HCT116 (cell line): ENCODE measurements at regions not wholly inside any gene's neighbourhood (a gene's known extent, or its start where the extent isn't known, plus 50 kb on each side); places are given as distances from the start of the nearest gene placed in this dataset.

Source experiments
- ATAC-seq: fragments of 200-7000 bp; cut with Tn5 transposase; 2 replicates; pipeline ENCODE4 v1.9.1; 2020; ENCODE audit warnings: mild to moderate bottlenecking, moderate library complexity
- BruUV-seq: library from RNA; stranded (reverse); fragments of 400-500 nt; replicated peaks from 2 replicates; lab custom pipeline; 2021; lab: Mats Ljungman, UMichigan
- CTCF ChIA-PET: fragments of 300-600 bp; sonication (Branson Sonifier 250); formaldehyde crosslinking; loops from one replicate; lab custom pipeline; 2021; ENCODE audit warnings: antibody characterized with exemption; lab: Charles Lee
- POLR2A ChIA-PET: fragments of 300-600, 350-600 bp; sonication (Branson Sonifier 250); formaldehyde crosslinking; loops from one replicate; lab custom pipeline; 2021; ENCODE audit warnings: antibody characterized with exemption; lab: Charles Lee
- RAD21 ChIA-PET, 2 experiments: fragments of 300-600 bp; sonication (Branson Sonifier 250); formaldehyde crosslinking; loops; one replicate each; lab custom pipeline; 2023; ENCODE audit warnings: low total read pairs in 2 of 2; ENCODE audit not compliant: uncharacterized antibody in 2 of 2, unreplicated experiment in 2 of 2, low non-redundant PET in 1 of 2; lab: Charles Lee
- DNase-seq: peaks from one replicate; pipeline ENCODE4 v3.0.0-alpha.2; 2010; ENCODE audit warnings: low read depth, low spot score
- H2AFZ ChIP-seq: fragments of 200-600 bp; shearing (Covaris generic), sonication (generic); 2 replicates; pipeline ENCODE4 v1.6.1; 2017; ENCODE audit warnings: low read depth, mixed run types, mixed read lengths, antibody characterized with exemption, low read length; ENCODE audit not compliant: poor library complexity, severe bottlenecking
- H3K27ac ChIP-seq: 2 replicates; pipeline ENCODE4 v1.5.1; 2012; ENCODE audit warnings: low read depth, low read length
- H3K27me3 ChIP-seq: fragments of 200-600 bp; sonication (generic); 2 replicates; pipeline ENCODE4 v1.6.1; 2016; ENCODE audit warnings: mixed run types, low read length, mixed read lengths; ENCODE audit not compliant: insufficient read depth
- H3K36me3 ChIP-seq, 2 experiments: fragments of 200-500 bp in 1 of 2; fragments of 200-600 bp in 1 of 2; sonication (Bioruptor generic) in 1 of 2; sonication (generic) in 1 of 2; 2 replicates each; pipeline versions ENCODE4 v1.5.1 to v1.6.1; 2014 to 2016; ENCODE audit warnings: low read length in 2 of 2, inconsistent platforms in 1 of 2, mixed read lengths in 1 of 2, mixed run types in 1 of 2; ENCODE audit not compliant: insufficient read depth in 2 of 2, control insufficient read depth in 1 of 2
- H3K4me1 ChIP-seq, 2 experiments: fragments of 200-600 bp in 1 of 2; sonication (generic) in 1 of 2; 2 replicates each; pipeline versions ENCODE4 v1.5.1 to v1.6.1; 2012 to 2017; ENCODE audit warnings: low read length in 2 of 2, inconsistent platforms in 1 of 2, mild to moderate bottlenecking in 1 of 2, mixed read lengths in 1 of 2, mixed run types in 1 of 2, moderate library complexity in 1 of 2; ENCODE audit not compliant: insufficient read depth in 2 of 2, control insufficient read depth in 1 of 2
- H3K4me2 ChIP-seq: fragments of 200-600 bp; sonication (generic); 2 replicates; pipeline ENCODE4 v1.6.1; 2017; ENCODE audit warnings: mixed run types, low read length, mixed read lengths
- H3K4me3 ChIP-seq, 2 experiments: fragments of 200-600 bp in 1 of 2; sonication (generic) in 1 of 2; replicated peaks in 1 of 2; 2 replicates each; pipeline ENCODE4 v1.5.1; 2011 to 2016; ENCODE audit warnings: low read length in 2 of 2, control low read depth in 1 of 2, low read depth in 1 of 2, mild to moderate bottlenecking in 1 of 2, mixed read lengths in 1 of 2, mixed run types in 1 of 2
- H3K79me2 ChIP-seq: fragments of 200-600 bp; sonication (generic); 2 replicates; pipeline ENCODE4 v1.6.1; 2017; ENCODE audit warnings: mild to moderate bottlenecking, mixed run types, low read length, moderate library complexity, mixed read lengths; ENCODE audit not compliant: insufficient read depth
- H3K9ac ChIP-seq: fragments of 200-600 bp; sonication (generic); 2 replicates; pipeline ENCODE4 v1.6.1; 2016; ENCODE audit warnings: low read length, mixed read lengths
- H3K9me2 ChIP-seq: fragments of 200-600 bp; sonication (generic), shearing (Covaris generic); 2 replicates; pipeline ENCODE4 v1.6.1; 2017; ENCODE audit warnings: mixed run types, mild to moderate bottlenecking, moderate library complexity; ENCODE audit not compliant: insufficient read depth
- H3K9me3 ChIP-seq, 2 experiments: fragments of 200-500 bp in 1 of 2; fragments of 200-600 bp in 1 of 2; sonication (Bioruptor generic) in 1 of 2; sonication (generic) in 1 of 2; 2 replicates each; pipeline ENCODE4 v1.6.1; 2014 to 2017; ENCODE audit warnings: low read length in 2 of 2, mixed read lengths in 2 of 2, inconsistent platforms in 1 of 2, low read depth in 1 of 2, mild to moderate bottlenecking in 1 of 2, mixed run types in 1 of 2, moderate library complexity in 1 of 2; ENCODE audit not compliant: control insufficient read depth in 1 of 2, insufficient read depth in 1 of 2
- H4K20me1 ChIP-seq: fragments of 200-600 bp; sonication (generic), shearing (Covaris generic); 2 replicates; pipeline ENCODE4 v1.6.1; 2017; ENCODE audit warnings: mixed run types, mild to moderate bottlenecking, moderate library complexity; ENCODE audit not compliant: insufficient read depth
- CBX3 ChIP-seq: IDR thresholded peaks from 2 replicates; pipeline ENCODE4 v1.6.1; 2012; ENCODE audit warnings: low read depth
- CEBPB ChIP-seq: IDR thresholded peaks from 2 replicates; pipeline ENCODE4 v1.6.1; 2012; ENCODE audit warnings: low read depth
- EGR1 ChIP-seq: IDR thresholded peaks from 2 replicates; pipeline ENCODE4 v1.6.1; 2012; ENCODE audit warnings: low read depth
- ELF1 ChIP-seq: IDR thresholded peaks from 2 replicates; pipeline ENCODE4 v1.6.1; 2012; ENCODE audit warnings: low read depth, borderline replicate concordance
- EZH2 ChIP-seq: fragments of 200-600 bp; sonication (generic); IDR thresholded peaks from 2 replicates; pipeline ENCODE4 v1.6.1; 2017; ENCODE audit warnings: antibody characterized with exemption, mixed run types
- FOSL1 ChIP-seq: IDR thresholded peaks from 2 replicates; pipeline ENCODE4 v1.6.1; 2012; ENCODE audit warnings: low read depth
- JUND ChIP-seq: IDR thresholded peaks from 2 replicates; pipeline ENCODE4 v1.6.1; 2012
- POLR2A ChIP-seq: IDR thresholded peaks from 2 replicates; pipeline ENCODE4 v1.7.0; 2011; ENCODE audit warnings: borderline replicate concordance; ENCODE audit not compliant: insufficient read depth, insufficient read length; ENCODE audit errors: extremely low read depth
- POLR2AphosphoS5 ChIP-seq: IDR thresholded peaks from 2 replicates; pipeline ENCODE4 v1.6.1; 2011; ENCODE audit warnings: mild to moderate bottlenecking, low read depth, low read length, moderate library complexity
- SIN3A ChIP-seq: IDR thresholded peaks from 2 replicates; pipeline ENCODE4 v1.6.1; 2012; ENCODE audit warnings: low read depth
- SRF ChIP-seq: IDR thresholded peaks from 2 replicates; pipeline ENCODE4 v1.6.1; 2012; ENCODE audit warnings: low read depth
- TCF7L2 ChIP-seq: IDR thresholded peaks from 2 replicates; pipeline ENCODE4 v1.7.0; 2011; ENCODE audit warnings: borderline replicate concordance, inconsistent platforms; ENCODE audit not compliant: insufficient read depth, insufficient read length; ENCODE audit errors: extremely low read depth
- YY1 ChIP-seq: IDR thresholded peaks from 2 replicates; pipeline ENCODE4 v1.6.1; 2011; ENCODE audit warnings: low read length, low read depth, moderate library complexity, mild to moderate bottlenecking; ENCODE audit not compliant: insufficient replicate concordance; ENCODE audit errors: extremely low read depth
- ZFX ChIP-seq: fragments of 450-650 bp; IDR thresholded peaks from 2 replicates; pipeline ENCODE4 v1.6.1; 2017
- ZNF274 ChIP-seq: fragments of 200-500 bp; sonication (Bioruptor generic); IDR thresholded peaks from 2 replicates; pipeline ENCODE4 v1.6.1; 2014; ENCODE audit warnings: mild to moderate bottlenecking, low read depth, low read length, inconsistent platforms
- intact Hi-C: fragments of 100-400 bp; cut with micrococcal nuclease; formaldehyde crosslinking; loops from 2 replicates; pipeline ENCODE4 v1.10.0; 2022
- TF ChIP-seq, protein P1 (sequence below): IDR thresholded peaks from 2 replicates; pipeline ENCODE4 v1.6.1; 2012
- TF ChIP-seq, protein P2 (sequence below), 3 experiments: fragments of 200-600 bp in 1 of 3; sonication (generic) in 1 of 3; IDR thresholded peaks in 2 of 3; conservative IDR thresholded peaks in 1 of 3; 2 replicates each; pipeline ENCODE4 v1.5.1; 2012 to 2017; ENCODE audit warnings: low read depth in 2 of 3, low read length in 2 of 3, antibody characterized with exemption in 1 of 3, borderline replicate concordance in 1 of 3, control low read depth in 1 of 3, mild to moderate bottlenecking in 1 of 3, mixed read lengths in 1 of 3, mixed run types in 1 of 3, moderate library complexity in 1 of 3; ENCODE audit not compliant: insufficient read depth in 1 of 3
- TF ChIP-seq, protein P3 (sequence below): IDR thresholded peaks from 2 replicates; pipeline ENCODE4 v1.6.1; 2012; ENCODE audit warnings: low read depth
- TF ChIP-seq, protein P4 (sequence below): IDR thresholded peaks from 2 replicates; pipeline ENCODE4 v1.6.1; 2012

DNA sequence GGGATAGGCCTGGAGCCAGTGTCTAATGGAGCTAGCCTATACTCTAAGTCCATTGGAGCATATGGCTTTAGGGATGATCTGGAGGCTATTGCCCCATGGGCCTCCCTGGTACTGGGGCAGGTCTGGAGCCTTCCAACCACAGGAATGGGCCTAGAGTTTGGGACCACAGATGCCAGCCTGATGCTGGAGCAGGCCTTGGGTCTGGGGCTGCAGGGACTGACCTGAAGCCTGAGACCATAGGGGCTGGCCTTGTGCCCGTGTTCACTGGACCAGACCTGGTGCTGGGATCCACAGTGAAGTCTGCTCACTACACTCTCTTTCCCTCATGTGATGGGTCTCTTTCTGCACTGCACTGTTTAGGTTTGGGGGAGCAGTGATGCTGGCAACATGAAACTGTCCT, 95.0 kb downstream of the KLHL28 start:
- intact Hi-C loops: no loop called here
- no peaks in the 10 kb centered on the region for H3K36me3 ChIP-seq
- H3K4me3 ChIP-seq: no peak overlapping the region
- TF ChIP-seq, protein P1, sequence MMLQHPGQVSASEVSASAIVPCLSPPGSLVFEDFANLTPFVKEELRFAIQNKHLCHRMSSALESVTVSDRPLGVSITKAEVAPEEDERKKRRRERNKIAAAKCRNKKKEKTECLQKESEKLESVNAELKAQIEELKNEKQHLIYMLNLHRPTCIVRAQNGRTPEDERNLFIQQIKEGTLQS: no peak
- TF ChIP-seq ZFX (no peak), EGR1 (no peak), SIN3A (no peak), ZNF274 (no peak), TCF7L2 (no peak), CBX3 (no peak), ELF1 (no peak), POLR2AphosphoS5 (no peak), POLR2A (no peak), SRF (no peak), EZH2 (no peak), FOSL1 (no peak), CEBPB (no peak), JUND (no peak), YY1 (no peak)
- TF ChIP-seq, protein P2, sequence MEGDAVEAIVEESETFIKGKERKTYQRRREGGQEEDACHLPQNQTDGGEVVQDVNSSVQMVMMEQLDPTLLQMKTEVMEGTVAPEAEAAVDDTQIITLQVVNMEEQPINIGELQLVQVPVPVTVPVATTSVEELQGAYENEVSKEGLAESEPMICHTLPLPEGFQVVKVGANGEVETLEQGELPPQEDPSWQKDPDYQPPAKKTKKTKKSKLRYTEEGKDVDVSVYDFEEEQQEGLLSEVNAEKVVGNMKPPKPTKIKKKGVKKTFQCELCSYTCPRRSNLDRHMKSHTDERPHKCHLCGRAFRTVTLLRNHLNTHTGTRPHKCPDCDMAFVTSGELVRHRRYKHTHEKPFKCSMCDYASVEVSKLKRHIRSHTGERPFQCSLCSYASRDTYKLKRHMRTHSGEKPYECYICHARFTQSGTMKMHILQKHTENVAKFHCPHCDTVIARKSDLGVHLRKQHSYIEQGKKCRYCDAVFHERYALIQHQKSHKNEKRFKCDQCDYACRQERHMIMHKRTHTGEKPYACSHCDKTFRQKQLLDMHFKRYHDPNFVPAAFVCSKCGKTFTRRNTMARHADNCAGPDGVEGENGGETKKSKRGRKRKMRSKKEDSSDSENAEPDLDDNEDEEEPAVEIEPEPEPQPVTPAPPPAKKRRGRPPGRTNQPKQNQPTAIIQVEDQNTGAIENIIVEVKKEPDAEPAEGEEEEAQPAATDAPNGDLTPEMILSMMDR (IDR thresholded peaks at IDR 0.05 in 2 of 3, conservative IDR thresholded peaks at IDR 0.05 in 1 of 3; ENCODE audit: borderline replicate concordance in 1 of 3, insufficient read depth in 1 of 3, low read depth in 2 of 3, low read length in 2 of 3): no peak
- TF ChIP-seq, protein P3, sequence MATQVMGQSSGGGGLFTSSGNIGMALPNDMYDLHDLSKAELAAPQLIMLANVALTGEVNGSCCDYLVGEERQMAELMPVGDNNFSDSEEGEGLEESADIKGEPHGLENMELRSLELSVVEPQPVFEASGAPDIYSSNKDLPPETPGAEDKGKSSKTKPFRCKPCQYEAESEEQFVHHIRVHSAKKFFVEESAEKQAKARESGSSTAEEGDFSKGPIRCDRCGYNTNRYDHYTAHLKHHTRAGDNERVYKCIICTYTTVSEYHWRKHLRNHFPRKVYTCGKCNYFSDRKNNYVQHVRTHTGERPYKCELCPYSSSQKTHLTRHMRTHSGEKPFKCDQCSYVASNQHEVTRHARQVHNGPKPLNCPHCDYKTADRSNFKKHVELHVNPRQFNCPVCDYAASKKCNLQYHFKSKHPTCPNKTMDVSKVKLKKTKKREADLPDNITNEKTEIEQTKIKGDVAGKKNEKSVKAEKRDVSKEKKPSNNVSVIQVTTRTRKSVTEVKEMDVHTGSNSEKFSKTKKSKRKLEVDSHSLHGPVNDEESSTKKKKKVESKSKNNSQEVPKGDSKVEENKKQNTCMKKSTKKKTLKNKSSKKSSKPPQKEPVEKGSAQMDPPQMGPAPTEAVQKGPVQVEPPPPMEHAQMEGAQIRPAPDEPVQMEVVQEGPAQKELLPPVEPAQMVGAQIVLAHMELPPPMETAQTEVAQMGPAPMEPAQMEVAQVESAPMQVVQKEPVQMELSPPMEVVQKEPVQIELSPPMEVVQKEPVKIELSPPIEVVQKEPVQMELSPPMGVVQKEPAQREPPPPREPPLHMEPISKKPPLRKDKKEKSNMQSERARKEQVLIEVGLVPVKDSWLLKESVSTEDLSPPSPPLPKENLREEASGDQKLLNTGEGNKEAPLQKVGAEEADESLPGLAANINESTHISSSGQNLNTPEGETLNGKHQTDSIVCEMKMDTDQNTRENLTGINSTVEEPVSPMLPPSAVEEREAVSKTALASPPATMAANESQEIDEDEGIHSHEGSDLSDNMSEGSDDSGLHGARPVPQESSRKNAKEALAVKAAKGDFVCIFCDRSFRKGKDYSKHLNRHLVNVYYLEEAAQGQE: no peak
- TF ChIP-seq, protein P4, sequence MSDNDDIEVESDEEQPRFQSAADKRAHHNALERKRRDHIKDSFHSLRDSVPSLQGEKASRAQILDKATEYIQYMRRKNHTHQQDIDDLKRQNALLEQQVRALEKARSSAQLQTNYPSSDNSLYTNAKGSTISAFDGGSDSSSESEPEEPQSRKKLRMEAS: no peak
- ChIA-PET POLR2A (no interaction called here), RAD21 (no interaction called here), CTCF (no interaction called here)
- DNase-seq (no peak), ATAC-seq (no peak)
- no peaks in the 10 kb centered on the region for H4K20me1 ChIP-seq
- no peak overlapping the region for H3K9ac ChIP-seq
- H3K4me2 ChIP-seq: no peak overlapping the region
- BruUV-seq: no TSS peak
- no peaks in the 10 kb centered on the region for H3K79me2 ChIP-seq
- H3K9me3 ChIP-seq: no peaks in the 10 kb centered on the region
- H2AFZ ChIP-seq: no peak overlapping the region
- H3K27ac ChIP-seq: no peak overlapping the region
- H3K27me3 ChIP-seq: peaks cover 12% of the 10 kb centered on the region; the same call in 1 of the 2 replicates
- H3K9me2 ChIP-seq: no peaks in the 10 kb centered on the region
- H3K4me1 ChIP-seq: no peaks in the 10 kb centered on the region
